GM23338 (cell line): ENCODE measurements at regions not wholly inside any gene's neighbourhood (a gene's known extent, or its start where the extent isn't known, plus 50 kb on each side); places are given as distances from the start of the nearest gene placed in this dataset.
A peak's percentile ranks its signal among the peaks of the same experiment; 100 is the strongest.

Experiments used
- ATAC-seq: fragments of 200-7000 bp; cut with Tn5 transposase; 3 replicates; pipeline ENCODE4 v1.9.1; 2020
- DNase-seq: peaks from one replicate; pipeline ENCODE4 v3.0.0-alpha.2; 2015; ENCODE audit warnings: low spot score
- H2AFZ ChIP-seq: fragments of 200-600 bp; sonication (generic); 2 replicates; pipeline ENCODE4 v1.8.0; 2016; ENCODE audit warnings: antibody characterized with exemption, mild to moderate bottlenecking, moderate library complexity
- H3F3A ChIP-seq: fragments of 200-600 bp; sonication (generic); replicated peaks from 2 replicates; pipeline ENCODE4 v1.8.0; 2017; ENCODE audit warnings: antibody characterized with exemption, mixed run types, low read depth
- H3K27ac ChIP-seq: fragments of 200-600 bp; sonication (generic); 2 replicates; pipeline ENCODE4 v1.6.1; 2016; ENCODE audit warnings: low read depth
- H3K27me3 ChIP-seq: fragments of 200-600 bp; sonication (generic); 2 replicates; pipeline ENCODE4 v1.8.0; 2016; ENCODE audit warnings: mild to moderate bottlenecking, mixed run types, moderate library complexity; ENCODE audit not compliant: insufficient read depth
- H3K36me3 ChIP-seq: fragments of 200-600 bp; sonication (generic); 2 replicates; pipeline ENCODE4 v1.8.0; 2016; ENCODE audit warnings: mild to moderate bottlenecking; ENCODE audit not compliant: insufficient read depth
- H3K4me1 ChIP-seq: fragments of 200-600 bp; sonication (generic); 2 replicates; pipeline ENCODE4 v1.8.0; 2016; ENCODE audit warnings: mild to moderate bottlenecking, moderate library complexity; ENCODE audit not compliant: insufficient read depth
- H3K4me2 ChIP-seq: fragments of 200-600 bp; sonication (generic); 2 replicates; pipeline ENCODE4 v1.7.1; 2017; ENCODE audit warnings: mixed run types
- H3K4me3 ChIP-seq: fragments of 200-600 bp; sonication (generic); 2 replicates; pipeline ENCODE4 v1.6.1; 2016; ENCODE audit warnings: mixed run types
- H3K79me2 ChIP-seq: fragments of 200-600 bp; sonication (generic); replicated peaks from 2 replicates; pipeline ENCODE4 v1.8.0; 2017; ENCODE audit warnings: mild to moderate bottlenecking; ENCODE audit not compliant: insufficient read depth
- H3K9me2 ChIP-seq: fragments of 200-600 bp; sonication (generic); 2 replicates; pipeline ENCODE4 v1.8.0; 2017; ENCODE audit not compliant: insufficient read depth
- H4K20me1 ChIP-seq: fragments of 200-600 bp; sonication (generic); replicated peaks from 2 replicates; pipeline ENCODE4 v1.8.0; 2017; ENCODE audit warnings: mild to moderate bottlenecking; ENCODE audit not compliant: insufficient read depth
- H3K27ac Mint-ChIP-seq: 2 replicates; pipeline ENCODE4 v1.8.0; 2020; ENCODE audit warnings: inconsistent platforms, mild to moderate bottlenecking, moderate library complexity, mixed read lengths
- H3K27me3 Mint-ChIP-seq: 3 replicates; pipeline ENCODE4 v1.8.0; 2022; ENCODE audit warnings: low read depth, mild to moderate bottlenecking, moderate library complexity, mixed read lengths, inconsistent platforms; ENCODE audit not compliant: insufficient read depth, poor library complexity
- H3K36me3 Mint-ChIP-seq: 3 replicates; pipeline ENCODE4 v1.8.0; 2021; ENCODE audit warnings: low read depth, mild to moderate bottlenecking, inconsistent platforms, moderate library complexity, mixed read lengths
- H3K4me1 Mint-ChIP-seq: 3 replicates; pipeline ENCODE4 v1.8.0; 2020; ENCODE audit warnings: mild to moderate bottlenecking, inconsistent platforms, mixed read lengths
- H3K4me3 Mint-ChIP-seq: 3 replicates; pipeline ENCODE4 v1.8.0; 2021; ENCODE audit warnings: moderate library complexity, mild to moderate bottlenecking, inconsistent platforms, mixed read lengths
- H3K9me3 Mint-ChIP-seq: 3 replicates; pipeline ENCODE4 v1.8.0; 2020; ENCODE audit warnings: moderate library complexity, mild to moderate bottlenecking, inconsistent platforms, mixed read lengths
- JUNB ChIP-seq: IDR thresholded peaks from one replicate; pipeline ENCODE4 v1.6.1; 2016; ENCODE audit warnings: antibody characterized with exemption; ENCODE audit not compliant: unreplicated experiment
- TF ChIP-seq, protein P1 (sequence below), 2 experiments: fragments of 200-600 bp in 1 of 2; sonication (generic) in 1 of 2; conservative IDR thresholded peaks; 2 replicates each; pipeline versions ENCODE4 v1.5.1 to v1.6.1; 2016 to 2017; ENCODE audit warnings: antibody characterized with exemption in 2 of 2, low read depth in 2 of 2, mild to moderate bottlenecking in 2 of 2, moderate library complexity in 1 of 2
- TF ChIP-seq, protein P2 (sequence below): IDR thresholded peaks from one replicate; pipeline ENCODE4 v1.6.1; 2018; ENCODE audit warnings: antibody characterized with exemption; ENCODE audit not compliant: unreplicated experiment

DNA sequence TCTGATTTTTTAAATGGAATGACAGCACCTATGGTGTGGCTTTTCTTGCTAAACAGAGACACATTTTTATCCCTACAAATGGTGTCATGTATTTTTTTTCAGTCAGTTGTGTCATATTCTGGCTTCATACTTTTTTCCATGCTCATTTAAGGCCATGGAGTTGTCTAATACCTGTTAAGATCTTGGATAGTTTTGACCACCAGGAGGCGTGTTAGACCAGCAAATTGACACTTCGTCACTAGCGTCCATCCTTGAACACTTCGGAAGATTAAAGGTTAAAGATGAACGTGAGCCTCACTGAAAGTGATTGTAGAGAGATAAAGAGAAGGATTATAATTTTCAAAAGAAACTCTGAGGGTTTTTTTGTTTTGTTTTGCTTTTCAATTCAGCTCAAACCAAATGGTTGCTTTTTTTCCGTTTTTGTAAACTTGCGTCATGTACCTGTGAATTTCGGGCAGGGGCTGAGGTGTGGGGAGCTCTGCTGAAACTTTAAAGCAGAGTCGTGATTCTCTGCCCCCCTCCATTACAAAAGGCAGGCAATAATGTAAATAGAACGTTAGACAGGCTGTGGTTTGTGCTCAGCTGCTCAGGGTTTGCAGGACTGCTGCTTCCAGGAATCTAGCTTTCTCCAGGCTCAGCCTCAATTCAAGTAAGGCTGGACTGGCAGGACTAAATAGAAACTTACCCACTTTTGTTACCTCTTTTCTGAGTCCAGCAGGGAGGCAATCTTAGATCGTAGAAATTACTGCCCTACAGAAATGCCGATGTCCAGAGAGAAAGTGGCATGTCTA is 245.1 kb downstream of the FOXA2 start:
- Mint-ChIP-seq H3K9me3 (no peaks in the 10 kb centered on the region), H3K4me1 (peaks cover 9% of the 10 kb centered on the region), H3K4me3 (no peak overlapping the region), H3K27ac (no peak overlapping the region), H3K36me3 (no peaks in the 10 kb centered on the region), H3K27me3 (peaks cover 12% of the 10 kb centered on the region)
- H3K9me2 ChIP-seq = no peaks in the 10 kb centered on the region
- ATAC-seq = peak; percentile 82
- H3K4me3 ChIP-seq = no peak overlapping the region
- no peaks in the 10 kb centered on the region for H3K36me3 ChIP-seq
- H3K27ac ChIP-seq = no peak overlapping the region
- no peaks in the 10 kb centered on the region for H3K4me1 ChIP-seq
- no peaks in the 10 kb centered on the region; the same call in 1 of the 2 replicates for H4K20me1 ChIP-seq
- H3K79me2 ChIP-seq = no peaks in the 10 kb centered on the region
- peaks cover 11% of the 10 kb centered on the region for H3K27me3 ChIP-seq
- TF ChIP-seq, protein P1, sequence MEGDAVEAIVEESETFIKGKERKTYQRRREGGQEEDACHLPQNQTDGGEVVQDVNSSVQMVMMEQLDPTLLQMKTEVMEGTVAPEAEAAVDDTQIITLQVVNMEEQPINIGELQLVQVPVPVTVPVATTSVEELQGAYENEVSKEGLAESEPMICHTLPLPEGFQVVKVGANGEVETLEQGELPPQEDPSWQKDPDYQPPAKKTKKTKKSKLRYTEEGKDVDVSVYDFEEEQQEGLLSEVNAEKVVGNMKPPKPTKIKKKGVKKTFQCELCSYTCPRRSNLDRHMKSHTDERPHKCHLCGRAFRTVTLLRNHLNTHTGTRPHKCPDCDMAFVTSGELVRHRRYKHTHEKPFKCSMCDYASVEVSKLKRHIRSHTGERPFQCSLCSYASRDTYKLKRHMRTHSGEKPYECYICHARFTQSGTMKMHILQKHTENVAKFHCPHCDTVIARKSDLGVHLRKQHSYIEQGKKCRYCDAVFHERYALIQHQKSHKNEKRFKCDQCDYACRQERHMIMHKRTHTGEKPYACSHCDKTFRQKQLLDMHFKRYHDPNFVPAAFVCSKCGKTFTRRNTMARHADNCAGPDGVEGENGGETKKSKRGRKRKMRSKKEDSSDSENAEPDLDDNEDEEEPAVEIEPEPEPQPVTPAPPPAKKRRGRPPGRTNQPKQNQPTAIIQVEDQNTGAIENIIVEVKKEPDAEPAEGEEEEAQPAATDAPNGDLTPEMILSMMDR (conservative IDR thresholded peaks at IDR 0.05; ENCODE audit: low read depth in 2 of 2) = peak; percentile 86 to 95
- no peak for TF ChIP-seq JUNB
- H3F3A ChIP-seq = no peaks in the 10 kb centered on the region
- no peak overlapping the region for H3K4me2 ChIP-seq
- H2AFZ ChIP-seq = no peak overlapping the region
- peak; percentile 92 for DNase-seq

DNA sequence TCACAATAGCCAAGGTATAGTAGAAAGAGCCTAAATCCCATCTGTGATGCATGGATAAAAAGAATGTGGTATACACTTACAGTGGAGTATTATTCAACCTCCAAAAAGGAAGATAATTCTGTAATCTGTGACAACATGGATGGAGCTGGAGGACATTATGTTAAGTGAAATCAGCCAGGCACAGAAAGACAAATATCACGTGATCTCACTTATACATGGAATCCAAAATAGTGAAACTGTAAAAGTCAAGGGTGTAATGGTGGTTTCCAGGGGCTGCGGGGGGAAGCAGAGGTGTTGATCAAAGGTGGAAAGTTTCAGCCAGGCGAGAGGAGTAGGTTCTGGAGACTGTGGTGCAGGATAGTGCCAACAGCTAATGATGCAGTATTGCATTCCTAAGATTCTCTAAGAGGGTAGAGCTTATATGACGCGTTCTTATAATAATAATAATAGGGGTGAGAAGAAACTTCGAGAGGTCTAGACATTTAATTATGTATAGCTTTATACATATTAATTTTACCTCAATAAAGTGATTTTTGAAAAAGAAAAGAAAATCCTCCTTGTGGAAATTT is 246.1 kb downstream of the FOXA2 start:
- Histone ChIP-seq H3K9me2 (no peaks in the 10 kb centered on the region), H4K20me1 (no peaks in the 10 kb centered on the region; the same call in 1 of the 2 replicates), H3F3A (no peaks in the 10 kb centered on the region), H3K27ac (no peak overlapping the region), H3K4me2 (no peak overlapping the region), H3K27me3 (peaks cover 11% of the 10 kb centered on the region), H3K4me1 (no peaks in the 10 kb centered on the region), H2AFZ (no peak overlapping the region), H3K79me2 (no peaks in the 10 kb centered on the region), H3K4me3 (no peak overlapping the region), H3K36me3 (no peaks in the 10 kb centered on the region)
- H3K4me1 Mint-ChIP-seq = peaks cover 9% of the 10 kb centered on the region
- no peak overlapping the region for H3K27ac Mint-ChIP-seq
- no peaks in the 10 kb centered on the region for H3K9me3 Mint-ChIP-seq
- no peaks in the 10 kb centered on the region for H3K36me3 Mint-ChIP-seq
- peaks cover 19% of the 10 kb centered on the region for H3K27me3 Mint-ChIP-seq
- no peak overlapping the region for H3K4me3 Mint-ChIP-seq
- ATAC-seq (no peak), DNase-seq (no peak)
- TF ChIP-seq, protein P2, sequence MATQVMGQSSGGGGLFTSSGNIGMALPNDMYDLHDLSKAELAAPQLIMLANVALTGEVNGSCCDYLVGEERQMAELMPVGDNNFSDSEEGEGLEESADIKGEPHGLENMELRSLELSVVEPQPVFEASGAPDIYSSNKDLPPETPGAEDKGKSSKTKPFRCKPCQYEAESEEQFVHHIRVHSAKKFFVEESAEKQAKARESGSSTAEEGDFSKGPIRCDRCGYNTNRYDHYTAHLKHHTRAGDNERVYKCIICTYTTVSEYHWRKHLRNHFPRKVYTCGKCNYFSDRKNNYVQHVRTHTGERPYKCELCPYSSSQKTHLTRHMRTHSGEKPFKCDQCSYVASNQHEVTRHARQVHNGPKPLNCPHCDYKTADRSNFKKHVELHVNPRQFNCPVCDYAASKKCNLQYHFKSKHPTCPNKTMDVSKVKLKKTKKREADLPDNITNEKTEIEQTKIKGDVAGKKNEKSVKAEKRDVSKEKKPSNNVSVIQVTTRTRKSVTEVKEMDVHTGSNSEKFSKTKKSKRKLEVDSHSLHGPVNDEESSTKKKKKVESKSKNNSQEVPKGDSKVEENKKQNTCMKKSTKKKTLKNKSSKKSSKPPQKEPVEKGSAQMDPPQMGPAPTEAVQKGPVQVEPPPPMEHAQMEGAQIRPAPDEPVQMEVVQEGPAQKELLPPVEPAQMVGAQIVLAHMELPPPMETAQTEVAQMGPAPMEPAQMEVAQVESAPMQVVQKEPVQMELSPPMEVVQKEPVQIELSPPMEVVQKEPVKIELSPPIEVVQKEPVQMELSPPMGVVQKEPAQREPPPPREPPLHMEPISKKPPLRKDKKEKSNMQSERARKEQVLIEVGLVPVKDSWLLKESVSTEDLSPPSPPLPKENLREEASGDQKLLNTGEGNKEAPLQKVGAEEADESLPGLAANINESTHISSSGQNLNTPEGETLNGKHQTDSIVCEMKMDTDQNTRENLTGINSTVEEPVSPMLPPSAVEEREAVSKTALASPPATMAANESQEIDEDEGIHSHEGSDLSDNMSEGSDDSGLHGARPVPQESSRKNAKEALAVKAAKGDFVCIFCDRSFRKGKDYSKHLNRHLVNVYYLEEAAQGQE = no peak
- TF ChIP-seq, protein P1 (conservative IDR thresholded peaks at IDR 0.05; ENCODE audit: low read depth in 2 of 2) = no peak
